Transverse colon (tissue), 4 donors: ENCODE measurements at regions not wholly inside any gene's neighbourhood (a gene's known extent, or its start where the extent isn't known, plus 50 kb on each side); places are given as distances from the start of the nearest gene placed in this dataset.

Experiments
- DNase-seq: peaks from one replicate; pipeline ENCODE4 v3.0.0-alpha.2; 2019
- H3K27ac ChIP-seq, 4 donors: fragments of 200-600 bp; sonication (generic); 2 replicates each; pipeline ENCODE4 v1.5.1; 2016 to 2018; ENCODE audit warnings: inconsistent platforms in 4 of 4
- H3K27me3 ChIP-seq: fragments of 200-600 bp; sonication (generic); 2 replicates; pipeline ENCODE4 v1.5.1; 2017; ENCODE audit warnings: inconsistent platforms
- H3K36me3 ChIP-seq, 4 donors: fragments of 200-600 bp; sonication (generic); 2 replicates each; pipeline ENCODE4 v1.5.1; 2017 to 2019; ENCODE audit warnings: inconsistent platforms in 4 of 4
- H3K4me1 ChIP-seq, 4 donors: fragments of 200-600 bp; sonication (generic); 2 replicates each; pipeline ENCODE4 v1.5.1; 2017 to 2020; ENCODE audit warnings: inconsistent platforms in 4 of 4
- H3K4me3 ChIP-seq, 4 donors: fragments of 200-600 bp; sonication (generic); 1 replicate in 1 of 4; 2 replicates in 3 of 4; pipeline versions ENCODE4 v1.5.1 to v1.6.1; 2017 to 2019; ENCODE audit warnings: inconsistent platforms in 4 of 4
- H3K9me3 ChIP-seq, 2 donors: fragments of 200-600 bp; sonication (generic); 2 replicates each; pipeline ENCODE4 v1.5.1; 2017 to 2019; ENCODE audit warnings: inconsistent platforms in 2 of 2
- CTCF ChIP-seq, 5 experiments: fragments of 200-600 bp in 3 of 5; fragments of 450-650 bp in 2 of 5; sonication (generic) in 3 of 5; IDR thresholded peaks; 1 replicate in 2 of 5; 2 replicates in 3 of 5; pipeline ENCODE4 v1.5.1; 2016 to 2017; ENCODE audit warnings: antibody characterized with exemption in 5 of 5, inconsistent platforms in 3 of 5, mild to moderate bottlenecking in 2 of 5, moderate library complexity in 1 of 5
- EP300 ChIP-seq: sonication (generic); formaldehyde crosslinking; IDR thresholded peaks from one replicate; pipeline ENCODE4 v1.6.1; 2017; ENCODE audit warnings: antibody characterized with exemption, low read depth
- POLR2A ChIP-seq: fragments of 450-650 bp; IDR thresholded peaks from one replicate; pipeline ENCODE4 v1.6.1; 2016; ENCODE audit warnings: antibody characterized with exemption, mild to moderate bottlenecking, moderate library complexity
- POLR2AphosphoS5 ChIP-seq, 3 donors: sonication (generic); formaldehyde crosslinking; IDR thresholded peaks; one replicate each; pipeline ENCODE4 v1.6.1; 2016; ENCODE audit warnings: antibody characterized with exemption in 3 of 3
- WGBS, 2 donors: methylation state at CpG; one replicate each; pipeline ENCODE4 v1.1.5; 2018; ENCODE audit warnings: low coverage in 1 of 2; 5-methylcytosine and 5-hydroxymethylcytosine counted together
- in situ Hi-C, 4 donors: fragments of 200-750 bp; cut with MboI; loops; one replicate each; pipeline versions ENCODE4 v1.15.0 to v1.15.1; 2017; ENCODE audit warnings: low sequenced_read_pairs in 3 of 4, low pct_ligation_motif_present in 1 of 4, low pct_unique_long_range_greater_than_20kb in 1 of 4
- intact Hi-C: fragments of 100-400 bp; cut with DNase I; formaldehyde crosslinking; loops from one replicate; pipeline ENCODE4 v1.15.1; 2023; ENCODE audit warnings: low total_unique reads

- DNase-seq: no peak
- Histone ChIP-seq H3K4me1 (no peaks in the 10 kb centered on the region), H3K27ac (no peak overlapping the region), H3K36me3 (no peaks in the 10 kb centered on the region), H3K9me3 (no peaks in the 10 kb centered on the region), H3K4me3 (no peak overlapping the region), H3K27me3 (no peaks in the 10 kb centered on the region)
- WGBS, 2 donors: 90 to 91% methylated on average over 1 of the region's 1 CpG
- intact Hi-C loops (no loop called here), in situ Hi-C loops (loop anchor here in 1 of 4 donors (25.0 kb wide), 1 partner anchor 1400 kb away; no protein-coding TSS in a partner anchor)
- no peak for TF ChIP-seq CTCF (IDR thresholded peaks at IDR 0.05)
- no peak for TF ChIP-seq POLR2AphosphoS5 (IDR thresholded peaks at IDR 0.05)
- no peak for TF ChIP-seq POLR2A
These were observed 315.3 kb upstream of the PMFBP1 start for GRCh38 chr16:72487283-72487682.

GRCh38 chr16:72482695-72483094 lies 310.7 kb upstream of the PMFBP1 start:
- WGBS, 2 donors: 51 to 57% methylated on average over 3 of the region's 3 CpGs
- in situ Hi-C loops (loop anchor here in 1 of 4 donors (25.0 kb wide), 1 partner anchor 1405 kb away; no protein-coding TSS in a partner anchor), intact Hi-C loops (no loop called here)
- Histone ChIP-seq H3K4me3 (no peak overlapping the region), H3K4me1 (no peaks in the 10 kb centered on the region), H3K36me3 (no peaks in the 10 kb centered on the region), H3K27me3 (no peaks in the 10 kb centered on the region), H3K27ac (no peak overlapping the region), H3K9me3 (no peaks in the 10 kb centered on the region)
- DNase-seq: no peak
- TF ChIP-seq POLR2AphosphoS5 (IDR thresholded peaks at IDR 0.05) (no peak), POLR2A (no peak), CTCF (IDR thresholded peaks at IDR 0.05) (no peak), EP300 (no peak)

- no peaks in the 10 kb centered on the region for H3K27me3 ChIP-seq
- no peak for DNase-seq
- no peaks in the 10 kb centered on the region for H3K4me1 ChIP-seq
- H3K4me3 ChIP-seq: no peak overlapping the region
- H3K27ac ChIP-seq: no peak overlapping the region
- TF ChIP-seq POLR2A (no peak), POLR2AphosphoS5 (IDR thresholded peaks at IDR 0.05) (no peak)
- H3K36me3 ChIP-seq: no peaks in the 10 kb centered on the region
- in situ Hi-C loops (loop anchor here in 1 of 4 donors (25.0 kb wide), 1 partner anchor 1406 kb away; no protein-coding TSS in a partner anchor), intact Hi-C loops (no loop called here)
- H3K9me3 ChIP-seq: no peaks in the 10 kb centered on the region
These were observed 309.5 kb upstream of the PMFBP1 start for GRCh38 chr16:72481419-72481818.

GRCh38 chr16:72480911-72481310 lies 309.0 kb upstream of the PMFBP1 start:
- TF ChIP-seq CTCF (IDR thresholded peaks at IDR 0.05) (no peak), EP300 (no peak), POLR2AphosphoS5 (IDR thresholded peaks at IDR 0.05) (no peak), POLR2A (no peak)
- Histone ChIP-seq H3K9me3 (no peaks in the 10 kb centered on the region), H3K27ac (no peak overlapping the region), H3K36me3 (no peaks in the 10 kb centered on the region), H3K27me3 (no peaks in the 10 kb centered on the region), H3K4me1 (no peaks in the 10 kb centered on the region), H3K4me3 (no peak overlapping the region)
- no peak for DNase-seq
- 66 to 82% methylated on average over 2 of the region's 2 CpGs for WGBS, 2 donors
- intact Hi-C loops: no loop called here
- in situ Hi-C loops: loop anchor here in 1 of 4 donors (25.0 kb wide), 1 partner anchor 1406 kb away; no protein-coding TSS in a partner anchor

GRCh38 chr16:72475688-72476087 lies 303.7 kb upstream of the PMFBP1 start:
- WGBS, 2 donors: 85 to 89% methylated on average over 3 of the region's 3 CpGs
- intact Hi-C loops: no loop called here
- DNase-seq: no peak

More at GRCh38 chr16:72475688-72476087, 303.7 kb upstream of the PMFBP1 start:
- Histone ChIP-seq H3K4me1 (no peaks in the 10 kb centered on the region), H3K4me3 (no peak overlapping the region), H3K36me3 (no peaks in the 10 kb centered on the region), H3K27me3 (no peaks in the 10 kb centered on the region), H3K27ac (no peak overlapping the region), H3K9me3 (no peaks in the 10 kb centered on the region)
- no peak for TF ChIP-seq POLR2A
- no peak for TF ChIP-seq CTCF (IDR thresholded peaks at IDR 0.05)
- no peak for TF ChIP-seq POLR2AphosphoS5 (IDR thresholded peaks at IDR 0.05)
- no peak for TF ChIP-seq EP300
- in situ Hi-C loops: loop anchor here in 1 of 4 donors (25.0 kb wide), 1 partner anchor 1412 kb away; no protein-coding TSS in a partner anchor
